H9 (cell line): ENCODE measurements at regions not wholly inside any gene's neighbourhood (a gene's known extent, or its start where the extent isn't known, plus 50 kb on each side); places are given as distances from the start of the nearest gene placed in this dataset.

Experiments
- DNase-seq: peaks from one replicate; pipeline ENCODE4 v3.0.0-alpha.2; 2017
- H2AFZ ChIP-seq: one replicate; pipeline ENCODE4 v1.6.1; 2013; ENCODE audit warnings: mild to moderate bottlenecking, low read length, control low read depth, moderate library complexity
- H2AK5ac ChIP-seq: 2 replicates; pipeline ENCODE4 v1.6.1; 2013; ENCODE audit warnings: low read length, control low read depth, mixed read lengths; ENCODE audit not compliant: insufficient read length
- H2BK120ac ChIP-seq: one replicate; pipeline ENCODE4 v1.6.1; 2013; ENCODE audit warnings: low read depth, mild to moderate bottlenecking, low read length, control low read depth, inconsistent platforms; ENCODE audit not compliant: poor library complexity, severe bottlenecking
- H2BK12ac ChIP-seq: 2 replicates; pipeline ENCODE4 v1.6.1; 2013; ENCODE audit warnings: low read length, control low read depth, mixed read lengths, low read depth; ENCODE audit not compliant: insufficient read length
- H2BK15ac ChIP-seq: 2 replicates; pipeline ENCODE4 v1.6.1; 2013; ENCODE audit warnings: low read depth, low read length, control low read depth
- H2BK20ac ChIP-seq: one replicate; pipeline ENCODE4 v1.6.1; 2013; ENCODE audit warnings: low read depth, mild to moderate bottlenecking, low read length, control low read depth, inconsistent platforms; ENCODE audit not compliant: poor library complexity, severe bottlenecking
- H2BK5ac ChIP-seq: 2 replicates; pipeline ENCODE4 v1.6.1; 2013; ENCODE audit warnings: low read length, control low read depth, mixed read lengths; ENCODE audit not compliant: insufficient read length
- H3K14ac ChIP-seq: 2 replicates; pipeline ENCODE4 v1.6.1; 2013; ENCODE audit warnings: low read length, control low read depth; ENCODE audit not compliant: insufficient read depth
- H3K18ac ChIP-seq: 2 replicates; pipeline ENCODE4 v1.6.1; 2013; ENCODE audit warnings: low read depth, mild to moderate bottlenecking, mixed read lengths, low read length, control low read depth; ENCODE audit not compliant: insufficient read length
- H3K23ac ChIP-seq: 2 replicates; pipeline ENCODE4 v1.6.1; 2013; ENCODE audit warnings: low read length, control low read depth, mixed read lengths, low read depth; ENCODE audit not compliant: insufficient read length
- H3K23me2 ChIP-seq: 2 replicates; pipeline ENCODE4 v1.6.1; 2013; ENCODE audit warnings: low read depth, mild to moderate bottlenecking, mixed read lengths, low read length, control low read depth; ENCODE audit not compliant: insufficient read length, poor library complexity, severe bottlenecking
- H3K27ac ChIP-seq: 2 replicates; pipeline ENCODE4 v1.5.1; 2013; ENCODE audit warnings: low read length, control low read depth, mixed read lengths, low read depth; ENCODE audit not compliant: insufficient read length
- H3K27me3 ChIP-seq: 2 replicates; pipeline ENCODE4 v1.6.1; 2013; ENCODE audit warnings: low read length, control low read depth, inconsistent platforms; ENCODE audit not compliant: insufficient read depth
- H3K4ac ChIP-seq: 2 replicates; pipeline ENCODE4 v1.6.1; 2013; ENCODE audit warnings: low read depth, mild to moderate bottlenecking, control low read depth, inconsistent platforms, low read length, moderate library complexity
- H3K4me1 ChIP-seq: 2 replicates; pipeline ENCODE4 v1.6.1; 2013; ENCODE audit warnings: low read length, control low read depth, inconsistent platforms; ENCODE audit not compliant: insufficient read depth
- H3K4me2 ChIP-seq: 2 replicates; pipeline ENCODE4 v1.6.1; 2013; ENCODE audit warnings: low read length, control low read depth, mixed read lengths; ENCODE audit not compliant: insufficient read length, insufficient read depth
- H3K56ac ChIP-seq: 2 replicates; pipeline ENCODE4 v1.6.1; 2013; ENCODE audit warnings: low read depth, mild to moderate bottlenecking, mixed read lengths, low read length, control low read depth; ENCODE audit not compliant: insufficient read length
- H3K79me1 ChIP-seq: 2 replicates; pipeline ENCODE4 v1.6.1; 2013; ENCODE audit warnings: low read depth, mild to moderate bottlenecking, moderate library complexity, low read length, control low read depth, inconsistent platforms; ENCODE audit not compliant: insufficient read depth, poor library complexity, severe bottlenecking
- H3K79me2 ChIP-seq: 2 replicates; pipeline ENCODE4 v1.6.1; 2013; ENCODE audit warnings: low read length, control low read depth, inconsistent platforms; ENCODE audit not compliant: insufficient read depth
- H3K9ac ChIP-seq: 2 replicates; pipeline ENCODE4 v1.6.1; 2013; ENCODE audit warnings: low read length, control low read depth, mixed read lengths; ENCODE audit not compliant: insufficient read length; ENCODE audit errors: extremely low read depth
- H3K9me3 ChIP-seq: one replicate; pipeline ENCODE4 v1.6.1; 2013; ENCODE audit warnings: low read depth, low read length, inconsistent platforms; ENCODE audit not compliant: control insufficient read depth
- H3T11ph ChIP-seq: one replicate; pipeline ENCODE4 v1.6.1; 2013; ENCODE audit warnings: mild to moderate bottlenecking, low read length, control low read depth, inconsistent platforms
- H4K20me1 ChIP-seq: one replicate; pipeline ENCODE4 v1.6.1; 2013; ENCODE audit not compliant: control insufficient read depth, insufficient read length, insufficient read depth
- H4K5ac ChIP-seq: 2 replicates; pipeline ENCODE4 v1.6.1; 2013; ENCODE audit warnings: low read depth, mild to moderate bottlenecking, mixed read lengths, low read length, control low read depth; ENCODE audit not compliant: insufficient read length
- H4K8ac ChIP-seq: replicated peaks from 2 replicates; pipeline ENCODE4 v1.6.1; 2013; ENCODE audit warnings: low read length, control low read depth, mixed read lengths, low read depth; ENCODE audit not compliant: insufficient read length
- H4K91ac ChIP-seq: 2 replicates; pipeline ENCODE4 v1.6.1; 2013; ENCODE audit warnings: low read depth, mild to moderate bottlenecking, moderate library complexity, mixed read lengths, low read length, control low read depth; ENCODE audit not compliant: insufficient read length
- H3K27ac Mint-ChIP-seq, 3 experiments: 2 replicates in 2 of 3; 3 replicates in 1 of 3; pipeline ENCODE4 v1.8.0; 2020 to 2021; ENCODE audit warnings: mixed read lengths in 3 of 3, mild to moderate bottlenecking in 1 of 3, moderate library complexity in 1 of 3
- H3K27me3 Mint-ChIP-seq: 2 replicates; pipeline ENCODE4 v1.8.0; 2021; ENCODE audit warnings: low read depth, mild to moderate bottlenecking, moderate library complexity, mixed read lengths
- H3K36me3 Mint-ChIP-seq, 3 experiments: 2 replicates in 2 of 3; 3 replicates in 1 of 3; pipeline ENCODE4 v1.8.0; 2020 to 2021; ENCODE audit warnings: low read depth in 3 of 3, mixed read lengths in 3 of 3; ENCODE audit not compliant: insufficient read depth in 1 of 3
- H3K4me1 Mint-ChIP-seq, 2 experiments: 2 replicates each; pipeline ENCODE4 v1.8.0; 2020; ENCODE audit warnings: mixed read lengths in 2 of 2
- H3K4me3 Mint-ChIP-seq, 2 experiments: 2 replicates in 1 of 2; 3 replicates in 1 of 2; pipeline ENCODE4 v1.8.0; 2020 to 2021; ENCODE audit warnings: mild to moderate bottlenecking in 2 of 2, mixed read lengths in 2 of 2, moderate library complexity in 1 of 2
- H3K9me3 Mint-ChIP-seq, 2 experiments: 2 replicates in 1 of 2; 3 replicates in 1 of 2; pipeline ENCODE4 v1.8.0; 2020; ENCODE audit warnings: mild to moderate bottlenecking in 2 of 2, mixed read lengths in 2 of 2, moderate library complexity in 1 of 2
- CTCF ChIP-seq: fragments of 200-600 bp; sonication (generic); conservative IDR thresholded peaks from 3 replicates; pipeline ENCODE4 v1.8.0; 2021; ENCODE audit warnings: antibody characterized with exemption, mild to moderate bottlenecking
- WGBS: extraction: QIAGEN DNeasy Blood & Tissue Kit; methylation state at CpG from one replicate; pipeline ENCODE4 v1.1.7; 2013; ENCODE audit warnings: missing lambda C conversion rate, low lambda C conversion rate, mixed read lengths; ENCODE audit not compliant: insufficient read length; ENCODE audit errors: extremely low coverage; 5-methylcytosine and 5-hydroxymethylcytosine counted together

- H4K8ac ChIP-seq = no peak overlapping the region
- no peak overlapping the region for H3K4me2 ChIP-seq
- H4K5ac ChIP-seq = no peak overlapping the region
- H3K9me3 Mint-ChIP-seq = no peaks in the 10 kb centered on the region
- H3K4me1 Mint-ChIP-seq = peaks cover 17 to 19% of the 10 kb centered on the region in 2 experiments
- H3K9ac ChIP-seq = no peak overlapping the region
- no peak for TF ChIP-seq CTCF
- H3K27ac Mint-ChIP-seq = 0 out of 7 replicates have a peak overlapping the region, but pooled peaks of 1 of the 3 experiments have one; percentile 28
- H3K23me2 ChIP-seq = no peaks in the 10 kb centered on the region
- no peak overlapping the region for H3K23ac ChIP-seq
- H3K18ac ChIP-seq = no peak overlapping the region
- no peak for DNase-seq
- H2BK12ac ChIP-seq = no peak overlapping the region
- no peaks in the 10 kb centered on the region for H3K27me3 ChIP-seq
- H2AFZ ChIP-seq = no peak overlapping the region
- no peaks in the 10 kb centered on the region for H3K79me1 ChIP-seq
- no peaks in the 10 kb centered on the region for H4K20me1 ChIP-seq
- H2BK120ac ChIP-seq = no peak overlapping the region
- H3K79me2 ChIP-seq = no peaks in the 10 kb centered on the region
- no peak overlapping the region for H4K91ac ChIP-seq
- no peak overlapping the region for H2BK20ac ChIP-seq
- no peak overlapping the region for H3K14ac ChIP-seq
- H2BK5ac ChIP-seq = no peak overlapping the region
- no CpG with 5 or more reads among the region's 3 CpGs for WGBS
- H2BK15ac ChIP-seq = no peak overlapping the region
- H3T11ph ChIP-seq = no peak overlapping the region
- H3K4me3 Mint-ChIP-seq = no peak overlapping the region
- H3K4ac ChIP-seq = no peak overlapping the region
- no peaks in the 10 kb centered on the region for H3K27me3 Mint-ChIP-seq
- H3K56ac ChIP-seq = no peak overlapping the region
- H2AK5ac ChIP-seq = no peak overlapping the region
- H3K27ac ChIP-seq = no peak overlapping the region
- no peaks in the 10 kb centered on the region for H3K36me3 Mint-ChIP-seq
- H3K4me1 ChIP-seq = no peaks in the 10 kb centered on the region; the same call in 1 of the 2 replicates
- no peaks in the 10 kb centered on the region for H3K9me3 ChIP-seq
These were observed 250.8 kb downstream of the C4orf33 start for GRCh38 chr4:129346734-129347133.
